ENCODE measurements at regions not wholly inside any gene's neighbourhood (a gene's known extent, or its start where the extent isn't known, plus 50 kb on each side); places are given as distances from the start of the nearest gene placed in this dataset.

- Histone ChIP-seq H4K8ac (ENCODE audit: extremely low read depth, insufficient read depth, low read length) (no peak overlapping the region), H2BK12ac (ENCODE audit: low read depth, low read length) (no peak overlapping the region), H3K18ac (ENCODE audit: extremely low read depth, low read length) (no peak overlapping the region), H3K9me3 (ENCODE audit: insufficient read depth in 2 of 2, low read depth in 1 of 2, low read length in 1 of 2) (no peaks in the 10 kb centered on the region), H2BK20ac (ENCODE audit: low read length) (no peak overlapping the region), H2BK120ac (replicated peaks; ENCODE audit: low read depth, low read length) (no peak overlapping the region), H3K4me2 (ENCODE audit: insufficient read depth in 1 of 2, low read depth in 2 of 2, low read length in 2 of 2) (no peak overlapping the region), H3K4me1 (replicated peaks in 1 of 4; ENCODE audit: control insufficient read depth in 3 of 4, insufficient read depth in 4 of 4, low read length in 3 of 4) (peaks cover 0 to 8% (median 2%) of the 10 kb centered on the region in 4 experiments; a peak in 4 of 7 replicates), H4K5ac (ENCODE audit: insufficient read length, low read depth, low read length) (no peak overlapping the region), H3K23me2 (ENCODE audit: low read depth, low read length) (no peaks in the 10 kb centered on the region; the same call in 1 of the 2 replicates), H3K4me3 (ENCODE audit: extremely low read depth in 1 of 4, insufficient read depth in 2 of 4, low read depth in 3 of 4, low read length in 4 of 4) (no peak overlapping the region), H2BK5ac (ENCODE audit: low read depth, low read length) (no peak overlapping the region), H3K36me3 (ENCODE audit: control insufficient read depth in 2 of 4, insufficient read depth in 4 of 4, low read length in 3 of 4) (no peaks in the 10 kb centered on the region), H3K14ac (ENCODE audit: insufficient read length) (no peak overlapping the region), H3K4ac (replicated peaks; ENCODE audit: insufficient read length, low read depth, low read length) (no peak overlapping the region), H3K27me3 (replicated peaks in 1 of 4; ENCODE audit: control insufficient read depth in 3 of 4, extremely low read depth in 1 of 4, insufficient read depth in 3 of 4, low read length in 3 of 4) (peaks cover 0 to 1% (median 0%) of the 10 kb centered on the region in 4 experiments; a peak in 1 of 7 replicates), H2AK5ac (ENCODE audit: low read depth, low read length) (no peak overlapping the region), H4K91ac (replicated peaks; ENCODE audit: insufficient read length, low read length) (no peak overlapping the region), H4K20me1 (replicated peaks in 1 of 2; ENCODE audit: control insufficient read depth in 1 of 2, insufficient read depth in 2 of 2, low read length in 2 of 2) (no peaks in the 10 kb centered on the region), H3K79me1 (ENCODE audit: low read depth, low read length) (no peaks in the 10 kb centered on the region; the same call in 1 of the 2 replicates), H3K23ac (ENCODE audit: insufficient read length) (no peak overlapping the region), H2AFZ (ENCODE audit: low read length) (no peak overlapping the region), H2BK15ac (ENCODE audit: low read length) (no peak overlapping the region), H3K79me2 (ENCODE audit: control insufficient read depth in 1 of 2, insufficient read depth in 2 of 2, low read length in 2 of 2) (no peaks in the 10 kb centered on the region), H3K9ac (replicated peaks in 1 of 4; ENCODE audit: extremely low read depth in 1 of 4, low read depth in 3 of 4, low read length in 3 of 4) (no peak overlapping the region), H3K27ac (ENCODE audit: low read depth, low read length) (no peak overlapping the region), H3K56ac (replicated peaks; ENCODE audit: insufficient read length, low read depth, low read length) (no peak overlapping the region)
- DNase-seq (ENCODE audit: low read depth in 1 of 2, low spot score in 2 of 2) (no peak), FAIRE-seq (no peak)
- POLR2A ChIA-PET (ENCODE audit: partially characterized antibody), result no interaction called here
- 81% methylated on average over 3 of the region's 3 CpGs; no CpG with 5 or more reads in 1 of the 2 experiments for WGBS, 2 experiments (ENCODE audit: extremely low coverage in 1 of 2, insufficient coverage in 1 of 2, insufficient read length in 1 of 2, insufficient replicate concordance in 2 of 2, low coverage in 1 of 2, low lambda C conversion rate in 2 of 2, missing lambda C conversion rate in 1 of 2)
- TF ChIP-seq RAD21 (IDR thresholded peaks at IDR 0.05 in 1 of 2, conservative IDR thresholded peaks at IDR 0.05 in 1 of 2; ENCODE audit: low read depth in 2 of 2, low read length in 2 of 2), result no peak
- no peak for TF ChIP-seq RFX5 (IDR thresholded peaks at IDR 0.05; ENCODE audit: borderline replicate concordance, low read depth, low read length)
- TF ChIP-seq SIX5 (IDR thresholded peaks at IDR 0.05; ENCODE audit: low read depth, low read length), result no peak
- no peak for TF ChIP-seq CHD1 (IDR thresholded peaks at IDR 0.05; ENCODE audit: low read depth, low read length)
- no peak for TF ChIP-seq SUZ12 (IDR thresholded peaks at IDR 0.05; ENCODE audit: low read length)
- TF ChIP-seq SP2 (IDR thresholded peaks at IDR 0.05; ENCODE audit: low read length), result no peak
- TF ChIP-seq EGR1 (IDR thresholded peaks at IDR 0.05; ENCODE audit: borderline replicate concordance, low read depth, low read length), result no peak
- no peak for TF ChIP-seq RNF2 (IDR thresholded peaks at IDR 0.05; ENCODE audit: borderline replicate concordance, low read depth, low read length, missing control alignments, poor library complexity, severe bottlenecking)
- no peak for TF ChIP-seq POU5F1 (IDR thresholded peaks at IDR 0.05; ENCODE audit: low read depth, low read length)
- TF ChIP-seq KDM5A (IDR thresholded peaks at IDR 0.05; ENCODE audit: low read length), result no peak
- CTCF ChIA-PET (ENCODE audit: partially characterized antibody), result no interaction called here
Measured at GRCh38 chr1:168396940-168397684, 116.4 kb downstream of the TBX19 start.

Data from H1 (cell line).